ENCODE measurements at regions not wholly inside any gene's neighbourhood (a gene's known extent, or its start where the extent isn't known, plus 50 kb on each side); places are given as distances from the start of the nearest gene placed in this dataset.

DNA sequence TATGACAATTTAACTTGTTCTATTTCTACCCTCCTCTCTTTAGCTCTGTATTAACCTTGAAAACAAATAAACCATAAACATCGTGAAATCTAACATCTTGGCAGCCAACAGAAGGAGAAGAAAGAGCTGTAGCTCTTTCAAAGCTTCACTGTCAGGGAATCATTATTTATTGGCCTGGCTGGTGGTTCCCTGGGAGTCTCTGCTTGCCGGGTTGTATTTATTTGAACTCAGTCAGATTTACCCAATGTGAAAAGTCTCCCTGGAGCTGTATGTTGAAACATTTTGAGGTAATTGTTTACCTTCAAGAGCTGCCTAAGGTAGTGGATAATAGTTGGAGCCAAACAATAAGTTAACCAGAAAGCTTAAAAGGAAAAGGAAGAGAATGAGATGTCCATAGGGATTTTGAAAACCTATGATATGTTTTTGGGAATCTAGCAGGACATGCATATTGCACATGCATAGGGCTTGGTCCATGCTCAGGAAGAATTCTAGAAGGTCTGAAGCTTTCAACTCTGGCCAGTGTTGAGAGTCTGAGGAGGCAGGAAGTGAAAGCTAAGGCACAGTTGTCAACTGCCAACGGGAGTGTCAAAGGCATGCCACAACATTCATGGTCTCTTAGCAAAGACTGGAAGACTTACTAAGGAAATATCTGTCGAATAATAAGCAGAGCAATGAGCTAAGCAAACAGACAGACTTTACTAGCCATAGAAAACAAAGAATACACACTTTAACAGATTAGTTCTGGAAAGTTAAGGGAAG is 621.6 kb downstream of the PCDH7 start:
- H3K27ac ChIP-seq: no peak overlapping the region
- ATAC-seq (no peak), FAIRE-seq (no peak), DNase-seq (ENCODE audit: low read depth in 1 of 2, low spot score in 1 of 2) (peak in 1 of 2 experiments; percentile 2)
- WGBS (ENCODE audit: missing lambda C conversion rate): 13% methylated on average over 4 of the region's 4 CpGs
- H3K4me1 ChIP-seq: no peaks in the 10 kb centered on the region
- CTCF ChIA-PET: no interaction called here
- POLR2A ChIA-PET: no interaction called here
- no peak overlapping the region for H3K4me2 ChIP-seq
- H3K9me3 ChIP-seq: no peaks in the 10 kb centered on the region
- no peak overlapping the region for H3K4me3 ChIP-seq
- TF ChIP-seq ZSCAN20 (CRISPR knock-in tag; IDR thresholded peaks at IDR 0.05) (no peak), FOSL2 (IDR thresholded peaks at IDR 0.05) (no peak), FOSL2 (CRISPR knock-in tag; IDR thresholded peaks at IDR 0.05) (no peak), POLR2A (IDR thresholded peaks at IDR 0.05; ENCODE audit: low read length) (no peak), RFX5 (IDR thresholded peaks at IDR 0.05) (no peak), EP300 (IDR thresholded peaks at IDR 0.05) (no peak), NPAS2 (CRISPR knock-in tag; IDR thresholded peaks at IDR 0.05; ENCODE audit: borderline replicate concordance) (no peak), NFE2L2 (conservative IDR thresholded peaks at IDR 0.05; ENCODE audit: low read length) (no peak), KDM5A (IDR thresholded peaks at IDR 0.05) (no peak)
- TF ChIP-seq, protein P1, sequence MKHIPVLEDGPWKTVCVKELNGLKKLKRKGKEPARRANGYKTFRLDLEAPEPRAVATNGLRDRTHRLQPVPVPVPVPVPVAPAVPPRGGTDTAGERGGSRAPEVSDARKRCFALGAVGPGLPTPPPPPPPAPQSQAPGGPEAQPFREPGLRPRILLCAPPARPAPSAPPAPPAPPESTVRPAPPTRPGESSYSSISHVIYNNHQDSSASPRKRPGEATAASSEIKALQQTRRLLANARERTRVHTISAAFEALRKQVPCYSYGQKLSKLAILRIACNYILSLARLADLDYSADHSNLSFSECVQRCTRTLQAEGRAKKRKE (CRISPR knock-in tag; IDR thresholded peaks at IDR 0.05; ENCODE audit: low read depth): no peak

GRCh38 chr4:31343061-31343460 is 622.9 kb downstream of the PCDH7 start:
- no peaks in the 10 kb centered on the region for H3K4me1 ChIP-seq
- ATAC-seq (no peak), DNase-seq (ENCODE audit: low read depth in 1 of 2, low spot score in 1 of 2) (no peak), FAIRE-seq (no peak)
- H3K9me3 ChIP-seq: no peaks in the 10 kb centered on the region
- no peak overlapping the region for H3K27ac ChIP-seq
- H3K4me3 ChIP-seq: no peak overlapping the region
- TF ChIP-seq CHD4 (IDR thresholded peaks at IDR 0.05; ENCODE audit: borderline replicate concordance) (no peak), KDM5A (IDR thresholded peaks at IDR 0.05) (no peak), TFCP2L1 (CRISPR knock-in tag; IDR thresholded peaks at IDR 0.05) (no peak), HES2 (IDR thresholded peaks at IDR 0.05) (no peak), ZNF302 (CRISPR knock-in tag; IDR thresholded peaks at IDR 0.05) (no peak)
- H3K4me2 ChIP-seq: no peak overlapping the region
- POLR2A ChIA-PET: no interaction called here
- CTCF ChIA-PET: no interaction called here

DNA sequence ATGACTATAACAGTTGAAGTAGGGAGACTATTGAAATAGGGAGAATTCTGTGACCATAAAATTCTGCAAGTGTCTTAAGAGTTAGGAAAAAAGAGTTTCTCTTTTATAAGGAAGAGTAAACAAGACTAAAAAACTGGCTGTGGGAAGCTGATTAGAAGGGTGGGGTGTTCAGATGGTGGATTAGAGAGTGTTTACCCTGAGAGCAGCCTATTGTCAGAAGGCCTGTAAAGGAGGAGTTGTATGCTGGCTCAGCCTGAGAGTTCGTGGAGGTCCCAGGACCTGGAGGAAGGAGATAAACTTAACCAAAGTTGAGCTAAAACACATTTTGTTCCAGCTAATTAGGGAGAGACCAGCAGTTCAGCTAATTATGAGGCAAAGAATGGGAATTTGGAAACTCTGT is 629.7 kb downstream of the PCDH7 start:
- ATAC-seq (no peak), FAIRE-seq (no peak), DNase-seq (ENCODE audit: low read depth in 1 of 2, low spot score in 1 of 2) (no peak)
- Histone ChIP-seq H3K9me3 (no peaks in the 10 kb centered on the region), H3K4me3 (no peak overlapping the region), H3K27ac (no peak overlapping the region), H3K4me2 (no peak overlapping the region), H3K4me1 (no peaks in the 10 kb centered on the region)
- 5% methylated on average over 1 of the region's 1 CpG for WGBS (ENCODE audit: missing lambda C conversion rate)
- TF ChIP-seq SREBF2 (IDR thresholded peaks at IDR 0.05): no peak
- no peak for TF ChIP-seq NPAS2 (CRISPR knock-in tag; IDR thresholded peaks at IDR 0.05; ENCODE audit: borderline replicate concordance)
- no peak for TF ChIP-seq CBX8 (IDR thresholded peaks at IDR 0.05)
- TF ChIP-seq POLR2AphosphoS2 (conservative IDR thresholded peaks at IDR 0.05; ENCODE audit: low read length): no peak
- TF ChIP-seq RAD21 (conservative IDR thresholded peaks at IDR 0.05 in 1 of 2, IDR thresholded peaks at IDR 0.05 in 1 of 2): no peak
- no peak for TF ChIP-seq RCOR1 (IDR thresholded peaks at IDR 0.05; ENCODE audit: low read depth, low read length)
- TF ChIP-seq FOSL2 (IDR thresholded peaks at IDR 0.05): no peak
- no peak for TF ChIP-seq FOSL2 (CRISPR knock-in tag; IDR thresholded peaks at IDR 0.05)
- TF ChIP-seq MAZ (IDR thresholded peaks at IDR 0.05; ENCODE audit: borderline replicate concordance, low read depth, low read length): no peak
- TF ChIP-seq EHF (CRISPR knock-in tag; IDR thresholded peaks at IDR 0.05): no peak
- TF ChIP-seq CBX2 (IDR thresholded peaks at IDR 0.05; ENCODE audit: borderline replicate concordance, low read depth): no peak
- TF ChIP-seq ESRRA (IDR thresholded peaks at IDR 0.05; ENCODE audit: borderline replicate concordance, low read length): no peak
- TF ChIP-seq EP300 (IDR thresholded peaks at IDR 0.05): no peak
- no peak for TF ChIP-seq CEBPB (IDR thresholded peaks at IDR 0.05)
- TF ChIP-seq, protein P2, sequence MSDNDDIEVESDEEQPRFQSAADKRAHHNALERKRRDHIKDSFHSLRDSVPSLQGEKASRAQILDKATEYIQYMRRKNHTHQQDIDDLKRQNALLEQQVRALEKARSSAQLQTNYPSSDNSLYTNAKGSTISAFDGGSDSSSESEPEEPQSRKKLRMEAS (IDR thresholded peaks at IDR 0.05): no peak
- TF ChIP-seq HEYL (CRISPR knock-in tag; IDR thresholded peaks at IDR 0.05): no peak
- ChIA-PET CTCF (no interaction called here), POLR2A (no interaction called here)
